ENCODE measurements at regions not wholly inside any gene's neighbourhood (a gene's known extent, or its start where the extent isn't known, plus 50 kb on each side); places are given as distances from the start of the nearest gene placed in this dataset.
A peak's percentile ranks its signal among the peaks of the same experiment; 100 is the strongest.

DNA sequence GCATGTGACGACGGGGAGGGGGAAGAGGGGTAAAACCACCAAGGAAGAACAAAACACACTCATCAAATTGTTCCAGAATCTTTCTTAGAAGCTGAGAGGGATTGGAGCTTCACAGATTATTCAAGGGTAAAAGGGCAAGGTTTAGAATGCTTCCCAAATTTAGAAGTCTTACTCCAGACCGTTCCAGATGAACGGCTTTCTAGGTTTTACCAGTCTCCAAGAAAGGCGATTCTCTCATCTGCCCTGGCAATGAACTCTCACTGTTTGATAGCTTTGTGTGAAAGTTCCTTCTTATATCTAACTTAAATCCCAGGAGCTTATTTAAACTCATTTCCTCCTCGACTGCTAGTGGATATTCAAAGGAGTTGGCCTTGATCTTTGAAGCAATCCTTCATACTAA lies 124.3 kb upstream of the PRICKLE2 start:
- no peaks in the 10 kb centered on the region for H3K9me3 ChIP-seq (replicated peaks; ENCODE audit: control insufficient read depth, insufficient read depth, low read depth, low read length)
- H3K36me3 ChIP-seq (ENCODE audit: control insufficient read depth, insufficient read depth, low read length) = no peaks in the 10 kb centered on the region
- no peak for FAIRE-seq
- 0% methylated on average over 6 of the region's 6 CpGs for WGBS (ENCODE audit: insufficient coverage, low coverage, missing lambda C conversion rate)
- H3K27me3 ChIP-seq (ENCODE audit: control insufficient read depth in 2 of 2, insufficient read depth in 2 of 2, low read length in 2 of 2) = no peaks in the 10 kb centered on the region; a peak in 1 of 5 replicates
- no peaks in the 10 kb centered on the region for H4K20me1 ChIP-seq (replicated peaks; ENCODE audit: control insufficient read depth, insufficient read depth, low read length)
- no peak for DNase-seq (ENCODE audit: extremely low read depth in 1 of 4, low spot score in 3 of 4)
- H3K4me2 ChIP-seq (ENCODE audit: insufficient read depth, low read length) = no peak overlapping the region
- H3K9me1 ChIP-seq (ENCODE audit: control insufficient read depth, insufficient read depth, low read length) = no peaks in the 10 kb centered on the region
- BruUV-seq (replicated peaks) = no TSS peak
- H3K9ac ChIP-seq (ENCODE audit: insufficient read depth in 1 of 2, low read depth in 2 of 2, low read length in 2 of 2) = no peak overlapping the region
- H3K4me1 ChIP-seq (replicated peaks in 1 of 2; ENCODE audit: control insufficient read depth in 2 of 2, insufficient read depth in 2 of 2, low read length in 2 of 2) = no peaks in the 10 kb centered on the region
- ChIA-PET CTCF (ENCODE audit: low intra/inter-chr PET ratio) (no interaction called here), POLR2A (no interaction called here)
- in situ Hi-C loops (cut with MboI) = no loop called here
- H3K79me2 ChIP-seq (ENCODE audit: control insufficient read depth, insufficient read depth, low read length) = no peaks in the 10 kb centered on the region
- intact Hi-C loops (cut with micrococcal nuclease) = no loop called here
- H3K4me3 ChIP-seq = no peak overlapping the region
- TF ChIP-seq, protein P1, sequence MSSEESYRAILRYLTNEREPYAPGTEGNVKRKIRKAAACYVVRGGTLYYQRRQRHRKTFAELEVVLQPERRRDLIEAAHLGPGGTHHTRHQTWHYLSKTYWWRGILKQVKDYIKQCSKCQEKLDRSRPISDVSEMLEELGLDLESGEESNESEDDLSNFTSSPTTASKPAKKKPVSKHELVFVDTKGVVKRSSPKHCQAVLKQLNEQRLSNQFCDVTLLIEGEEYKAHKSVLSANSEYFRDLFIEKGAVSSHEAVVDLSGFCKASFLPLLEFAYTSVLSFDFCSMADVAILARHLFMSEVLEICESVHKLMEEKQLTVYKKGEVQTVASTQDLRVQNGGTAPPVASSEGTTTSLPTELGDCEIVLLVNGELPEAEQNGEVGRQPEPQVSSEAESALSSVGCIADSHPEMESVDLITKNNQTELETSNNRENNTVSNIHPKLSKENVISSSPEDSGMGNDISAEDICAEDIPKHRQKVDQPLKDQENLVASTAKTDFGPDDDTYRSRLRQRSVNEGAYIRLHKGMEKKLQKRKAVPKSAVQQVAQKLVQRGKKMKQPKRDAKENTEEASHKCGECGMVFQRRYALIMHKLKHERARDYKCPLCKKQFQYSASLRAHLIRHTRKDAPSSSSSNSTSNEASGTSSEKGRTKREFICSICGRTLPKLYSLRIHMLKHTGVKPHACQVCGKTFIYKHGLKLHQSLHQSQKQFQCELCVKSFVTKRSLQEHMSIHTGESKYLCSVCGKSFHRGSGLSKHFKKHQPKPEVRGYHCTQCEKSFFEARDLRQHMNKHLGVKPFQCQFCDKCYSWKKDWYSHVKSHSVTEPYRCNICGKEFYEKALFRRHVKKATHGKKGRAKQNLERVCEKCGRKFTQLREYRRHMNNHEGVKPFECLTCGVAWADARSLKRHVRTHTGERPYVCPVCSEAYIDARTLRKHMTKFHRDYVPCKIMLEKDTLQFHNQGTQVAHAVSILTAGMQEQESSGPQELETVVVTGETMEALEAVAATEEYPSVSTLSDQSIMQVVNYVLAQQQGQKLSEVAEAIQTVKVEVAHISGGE (CRISPR knock-in tag; IDR thresholded peaks at IDR 0.05) = peak in 1 of 3 experiments; percentile 33; a peak in 2 of 6 replicates
- TF ChIP-seq PCBP1 (IDR thresholded peaks at IDR 0.05; ENCODE audit: low read depth, low read length, poor library complexity, severe bottlenecking) = no peak
- H3K27ac ChIP-seq (ENCODE audit: extremely low read depth, low read depth, low read length) = no peak overlapping the region
- no peak for ATAC-seq
- no peak overlapping the region for H2AFZ ChIP-seq (ENCODE audit: low read depth, low read length)
